ENCODE measurements at regions not wholly inside any gene's neighbourhood (a gene's known extent, or its start where the extent isn't known, plus 50 kb on each side); places are given as distances from the start of the nearest gene placed in this dataset.

DNA sequence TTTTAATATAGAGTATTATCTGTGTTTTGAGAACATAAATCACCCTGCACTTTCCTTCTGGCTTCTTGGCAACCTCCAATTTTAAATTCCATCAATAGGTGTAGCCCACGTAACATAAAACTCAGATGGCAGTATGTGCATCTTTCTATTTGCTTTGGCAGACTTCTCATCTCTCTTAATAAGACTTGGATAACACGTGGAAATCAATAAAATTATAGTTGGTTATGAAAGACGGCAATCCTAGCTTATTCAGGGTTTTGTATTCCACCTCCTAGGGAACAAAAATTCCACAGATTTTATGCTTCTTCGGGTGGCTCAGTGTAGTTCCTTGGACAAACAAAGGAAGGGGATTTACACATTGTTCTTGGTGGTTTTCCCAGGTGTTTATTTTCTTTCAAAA, 299.3 kb downstream of the RND3 start:
- no peak for TF ChIP-seq CTCF (IDR thresholded peaks at IDR 0.05; ENCODE audit: low read depth, low read length)
- no peak for DNase-seq (ENCODE audit: extremely low read depth, low read depth)

GRCh38 chr2:150182566-150183235, 304.8 kb downstream of the RND3 start:
- no peak for TF ChIP-seq CTCF (IDR thresholded peaks at IDR 0.05; ENCODE audit: low read depth, low read length)

DNA sequence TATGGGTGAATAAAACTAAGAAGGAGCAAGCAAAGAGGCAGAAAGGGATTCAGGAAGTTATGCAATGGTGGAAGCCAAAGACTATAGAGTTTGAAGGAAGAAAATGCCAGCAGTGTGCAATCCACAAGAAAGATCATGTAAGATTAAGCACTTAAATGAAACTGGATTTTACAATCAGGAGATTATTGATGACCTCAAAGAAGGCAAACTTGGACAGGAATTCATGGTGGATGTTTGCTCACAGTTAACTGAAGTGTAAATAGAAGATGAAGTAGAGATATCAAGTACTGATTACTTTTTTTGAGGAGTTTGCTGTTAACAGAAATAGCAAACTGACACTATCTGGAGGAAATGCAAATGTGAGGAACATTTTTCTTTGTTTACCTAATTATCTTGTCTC, 308.9 kb downstream of the RND3 start:
- DNase-seq (ENCODE audit: extremely low read depth, low read depth) = no peak

More at GRCh38 chr2:150182566-150183235, 304.8 kb downstream of the RND3 start:
- no peak for DNase-seq (ENCODE audit: extremely low read depth, low read depth)

GRCh38 chr2:150174971-150175421, 312.5 kb downstream of the RND3 start:
- TF ChIP-seq CTCF (IDR thresholded peaks at IDR 0.05; ENCODE audit: low read depth, low read length) = no peak
- no peak for DNase-seq (ENCODE audit: extremely low read depth, low read depth)

More for the DNA sequence above, 308.9 kb downstream of the RND3 start:
- no peak for TF ChIP-seq CTCF (IDR thresholded peaks at IDR 0.05; ENCODE audit: low read depth, low read length)

- TF ChIP-seq CTCF (IDR thresholded peaks at IDR 0.05; ENCODE audit: low read depth, low read length) = no peak
Observed at GRCh38 chr2:150174056-150174805, 313.2 kb downstream of the RND3 start.

DNA sequence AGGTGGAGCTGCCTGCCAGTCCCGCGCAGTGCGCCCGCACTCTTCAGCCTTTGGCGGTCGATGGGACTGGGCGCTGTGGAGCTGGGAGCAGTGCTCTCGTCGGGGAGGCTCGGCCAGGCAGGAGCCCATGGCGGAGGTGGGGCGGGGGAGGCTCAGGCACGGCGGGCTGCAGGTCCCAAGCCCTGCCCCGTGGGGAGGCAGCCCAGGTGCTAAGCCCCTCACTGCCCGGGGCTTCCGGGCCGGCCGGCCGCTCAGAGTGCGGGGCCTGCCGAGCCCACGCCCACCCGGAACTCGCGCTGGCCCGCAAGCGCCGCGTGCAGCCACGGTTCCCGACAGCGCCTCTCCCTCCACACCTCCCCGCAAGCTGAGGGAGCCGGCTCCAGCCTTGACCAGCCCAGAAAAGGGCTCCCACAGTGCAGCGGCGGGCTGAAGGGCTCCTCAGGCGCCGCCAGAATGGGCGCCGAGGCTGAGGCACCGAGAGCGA, 316.4 kb downstream of the RND3 start:
- TF ChIP-seq CTCF (IDR thresholded peaks at IDR 0.05; ENCODE audit: low read depth, low read length) = no peak
- DNase-seq (ENCODE audit: extremely low read depth, low read depth) = no peak

More at GRCh38 chr2:150174056-150174805, 313.2 kb downstream of the RND3 start:
- DNase-seq (ENCODE audit: extremely low read depth, low read depth) = no peak

GRCh38 chr2:150169237-150169629, 318.2 kb downstream of the RND3 start:
- no peak for DNase-seq (ENCODE audit: extremely low read depth, low read depth)
- no peak for TF ChIP-seq CTCF (IDR thresholded peaks at IDR 0.05; ENCODE audit: low read depth, low read length)
